Vagina (tissue), 2 donors: ENCODE measurements at regions not wholly inside any gene's neighbourhood (a gene's known extent, or its start where the extent isn't known, plus 50 kb on each side); places are given as distances from the start of the nearest gene placed in this dataset.

Experiments used
- DNase-seq, 2 donors: peaks; one replicate each; pipeline ENCODE4 v3.0.0-alpha.2; 2017; ENCODE audit errors: extremely low spot score in 2 of 2
- H3K27ac ChIP-seq: fragments of 200-600 bp; sonication (generic); one replicate; pipeline ENCODE4 v1.5.1; 2019
- H3K27me3 ChIP-seq: fragments of 200-600 bp; sonication (generic); one replicate; pipeline ENCODE4 v1.5.1; 2019
- H3K36me3 ChIP-seq, 2 donors: fragments of 200-600 bp; sonication (generic); one replicate each; pipeline ENCODE4 v1.5.1; 2017 to 2019
- H3K4me1 ChIP-seq: fragments of 200-600 bp; sonication (generic); one replicate; pipeline ENCODE4 v1.5.1; 2019
- H3K4me3 ChIP-seq, 2 donors: fragments of 200-600 bp; sonication (generic); 1 replicate in 1 of 2; 2 replicates in 1 of 2; pipeline ENCODE4 v1.5.1; 2016 to 2019
- H3K9me3 ChIP-seq: fragments of 200-600 bp; sonication (generic); one replicate; pipeline ENCODE4 v1.5.1; 2019
- CTCF ChIP-seq, 3 experiments: fragments of 450-650 bp in 2 of 3; fragments of 200-600 bp in 1 of 3; sonication (generic) in 1 of 3; IDR thresholded peaks; one replicate each; pipeline ENCODE4 v1.5.1; 2017 to 2019; ENCODE audit warnings: antibody characterized with exemption in 3 of 3, mild to moderate bottlenecking in 2 of 3, moderate library complexity in 2 of 3
- POLR2A ChIP-seq, 2 donors: fragments of 450-650 bp; IDR thresholded peaks; one replicate each; pipeline ENCODE4 v1.6.1; 2017; ENCODE audit warnings: antibody characterized with exemption in 2 of 2, mild to moderate bottlenecking in 2 of 2, moderate library complexity in 2 of 2
- POLR2AphosphoS5 ChIP-seq, 2 donors: sonication (generic); formaldehyde crosslinking; IDR thresholded peaks; one replicate each; pipeline ENCODE4 v1.9.0; 2017; ENCODE audit warnings: antibody characterized with exemption in 2 of 2, mild to moderate bottlenecking in 2 of 2, low read depth in 1 of 2; ENCODE audit not compliant: insufficient read depth in 1 of 2
- intact Hi-C: fragments of 100-400 bp; cut with DNase I; formaldehyde crosslinking; loops from one replicate; pipeline ENCODE4 v1.15.1; 2023

- H3K4me1 ChIP-seq, result no peaks in the 10 kb centered on the region
- DNase-seq, result no peak
- H3K4me3 ChIP-seq, result no peak overlapping the region
- H3K9me3 ChIP-seq, result no peaks in the 10 kb centered on the region
- H3K36me3 ChIP-seq, result no peaks in the 10 kb centered on the region
- intact Hi-C loops, result no loop called here
- H3K27me3 ChIP-seq, result no peaks in the 10 kb centered on the region
- no peak for TF ChIP-seq POLR2AphosphoS5 (IDR thresholded peaks at IDR 0.05; ENCODE audit: insufficient read depth in 1 of 2, low read depth in 1 of 2)
- no peak for TF ChIP-seq CTCF (IDR thresholded peaks at IDR 0.05)
- TF ChIP-seq POLR2A (IDR thresholded peaks at IDR 0.05), result no peak
- H3K27ac ChIP-seq, result no peak overlapping the region
Observed at GRCh38 chr4:45578874-45579273, 545.0 kb downstream of the GABRG1 start.

GRCh38 chr4:45576275-45576674, 547.6 kb downstream of the GABRG1 start:
- intact Hi-C loops, result no loop called here
- no peak for DNase-seq

GRCh38 chr4:45569619-45570018, 554.2 kb downstream of the GABRG1 start:
- intact Hi-C loops, result no loop called here
- H3K27me3 ChIP-seq, result no peaks in the 10 kb centered on the region
- no peak for DNase-seq
- no peaks in the 10 kb centered on the region for H3K9me3 ChIP-seq
- no peaks in the 10 kb centered on the region for H3K36me3 ChIP-seq
- TF ChIP-seq CTCF (IDR thresholded peaks at IDR 0.05) (no peak), POLR2A (IDR thresholded peaks at IDR 0.05) (no peak), POLR2AphosphoS5 (IDR thresholded peaks at IDR 0.05; ENCODE audit: insufficient read depth in 1 of 2, low read depth in 1 of 2) (no peak)
- H3K4me1 ChIP-seq, result no peaks in the 10 kb centered on the region
- H3K27ac ChIP-seq, result no peak overlapping the region
- no peak overlapping the region for H3K4me3 ChIP-seq

More at GRCh38 chr4:45576275-45576674, 547.6 kb downstream of the GABRG1 start:
- Histone ChIP-seq H3K36me3 (no peaks in the 10 kb centered on the region), H3K9me3 (no peaks in the 10 kb centered on the region), H3K4me1 (no peaks in the 10 kb centered on the region), H3K27ac (no peak overlapping the region), H3K4me3 (no peak overlapping the region), H3K27me3 (no peaks in the 10 kb centered on the region)
- TF ChIP-seq CTCF (IDR thresholded peaks at IDR 0.05), result no peak
- TF ChIP-seq POLR2A (IDR thresholded peaks at IDR 0.05), result no peak
- no peak for TF ChIP-seq POLR2AphosphoS5 (IDR thresholded peaks at IDR 0.05; ENCODE audit: insufficient read depth in 1 of 2, low read depth in 1 of 2)

- Histone ChIP-seq H3K27ac (no peak overlapping the region), H3K9me3 (no peaks in the 10 kb centered on the region), H3K4me1 (no peaks in the 10 kb centered on the region), H3K4me3 (no peak overlapping the region), H3K36me3 (no peaks in the 10 kb centered on the region), H3K27me3 (no peaks in the 10 kb centered on the region)
- DNase-seq, result no peak
- intact Hi-C loops, result no loop called here
- TF ChIP-seq CTCF (IDR thresholded peaks at IDR 0.05) (no peak), POLR2A (IDR thresholded peaks at IDR 0.05) (no peak)
Observed at GRCh38 chr4:45568694-45569093, 555.2 kb downstream of the GABRG1 start.

- DNase-seq, result no peak
- no peak overlapping the region for H3K4me3 ChIP-seq
- no peak overlapping the region for H3K27ac ChIP-seq
- no peaks in the 10 kb centered on the region for H3K4me1 ChIP-seq
- no peaks in the 10 kb centered on the region for H3K9me3 ChIP-seq
- intact Hi-C loops, result no loop called here
- no peaks in the 10 kb centered on the region for H3K36me3 ChIP-seq
- H3K27me3 ChIP-seq, result no peaks in the 10 kb centered on the region
- TF ChIP-seq POLR2A (IDR thresholded peaks at IDR 0.05) (no peak), CTCF (IDR thresholded peaks at IDR 0.05) (no peak), POLR2AphosphoS5 (IDR thresholded peaks at IDR 0.05; ENCODE audit: insufficient read depth in 1 of 2, low read depth in 1 of 2) (no peak)
Observed at GRCh38 chr4:45566896-45567603, 556.8 kb downstream of the GABRG1 start.
